Ishikawa (cell line): ENCODE measurements at regions not wholly inside any gene's neighbourhood (a gene's known extent, or its start where the extent isn't known, plus 50 kb on each side); places are given as distances from the start of the nearest gene placed in this dataset.

Source experiments
- EGR1 ChIP-seq: IDR thresholded peaks from 2 replicates; pipeline ENCODE4 v1.6.1; 2012
- EP300 ChIP-seq: IDR thresholded peaks from 2 replicates; pipeline ENCODE4 v1.6.1; 2012; ENCODE audit warnings: borderline replicate concordance
- FOXM1 ChIP-seq: IDR thresholded peaks from 2 replicates; pipeline ENCODE4 v1.6.1; 2012; ENCODE audit warnings: low read depth, borderline replicate concordance
- MAX ChIP-seq: IDR thresholded peaks from 2 replicates; pipeline ENCODE4 v1.6.1; 2012
- USF1 ChIP-seq: IDR thresholded peaks from 2 replicates; pipeline ENCODE4 v1.6.1; 2012
- YY1 ChIP-seq: IDR thresholded peaks from 2 replicates; pipeline ENCODE4 v1.6.1; 2012; ENCODE audit warnings: low read depth

- TF ChIP-seq MAX = no peak
- no peak for TF ChIP-seq EP300
- TF ChIP-seq FOXM1 = no peak
- TF ChIP-seq EGR1 = no peak
- TF ChIP-seq USF1 = no peak
- TF ChIP-seq YY1 = no peak
Measured at GRCh38 chr2:71888751-71889445, 258.8 kb downstream of the CYP26B1 start.
